Suprapubic skin (tissue), 3 donors: ENCODE measurements at regions not wholly inside any gene's neighbourhood (a gene's known extent, or its start where the extent isn't known, plus 50 kb on each side); places are given as distances from the start of the nearest gene placed in this dataset.

Source experiments
- POLR2A ChIP-seq, 2 donors: fragments of 450-650 bp; IDR thresholded peaks; one replicate each; pipeline ENCODE4 v1.6.1; 2017; ENCODE audit warnings: antibody characterized with exemption in 2 of 2, mild to moderate bottlenecking in 2 of 2, moderate library complexity in 2 of 2
- TF ChIP-seq, protein P1 (sequence below), 2 donors: fragments of 200-600 bp in 1 of 2; fragments of 450-650 bp in 1 of 2; sonication (generic) in 1 of 2; IDR thresholded peaks; one replicate each; pipeline ENCODE4 v1.5.1; 2016 to 2019; ENCODE audit warnings: antibody characterized with exemption in 2 of 2, mild to moderate bottlenecking in 1 of 2, moderate library complexity in 1 of 2

DNA sequence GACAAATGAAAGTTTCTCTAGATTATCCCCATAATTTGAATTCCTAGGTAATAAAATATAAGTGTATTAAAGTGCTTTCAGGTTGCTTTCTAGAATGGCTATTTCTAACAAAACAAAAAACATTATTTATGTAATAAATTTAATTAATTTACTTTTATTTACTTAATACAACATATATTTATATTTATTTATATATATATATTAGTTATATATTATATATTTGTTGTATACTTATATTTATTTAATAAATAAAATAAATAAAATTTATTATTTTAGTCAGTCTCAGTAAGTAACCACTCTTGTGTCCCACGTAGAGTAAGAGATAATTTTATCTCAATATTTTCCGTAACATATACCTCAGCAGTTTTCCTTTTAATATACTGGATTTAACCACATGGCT is 1031.6 kb upstream of the CNTN5 start:
- TF ChIP-seq, protein P1, sequence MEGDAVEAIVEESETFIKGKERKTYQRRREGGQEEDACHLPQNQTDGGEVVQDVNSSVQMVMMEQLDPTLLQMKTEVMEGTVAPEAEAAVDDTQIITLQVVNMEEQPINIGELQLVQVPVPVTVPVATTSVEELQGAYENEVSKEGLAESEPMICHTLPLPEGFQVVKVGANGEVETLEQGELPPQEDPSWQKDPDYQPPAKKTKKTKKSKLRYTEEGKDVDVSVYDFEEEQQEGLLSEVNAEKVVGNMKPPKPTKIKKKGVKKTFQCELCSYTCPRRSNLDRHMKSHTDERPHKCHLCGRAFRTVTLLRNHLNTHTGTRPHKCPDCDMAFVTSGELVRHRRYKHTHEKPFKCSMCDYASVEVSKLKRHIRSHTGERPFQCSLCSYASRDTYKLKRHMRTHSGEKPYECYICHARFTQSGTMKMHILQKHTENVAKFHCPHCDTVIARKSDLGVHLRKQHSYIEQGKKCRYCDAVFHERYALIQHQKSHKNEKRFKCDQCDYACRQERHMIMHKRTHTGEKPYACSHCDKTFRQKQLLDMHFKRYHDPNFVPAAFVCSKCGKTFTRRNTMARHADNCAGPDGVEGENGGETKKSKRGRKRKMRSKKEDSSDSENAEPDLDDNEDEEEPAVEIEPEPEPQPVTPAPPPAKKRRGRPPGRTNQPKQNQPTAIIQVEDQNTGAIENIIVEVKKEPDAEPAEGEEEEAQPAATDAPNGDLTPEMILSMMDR (IDR thresholded peaks at IDR 0.05) = no peak
- no peak for TF ChIP-seq POLR2A (IDR thresholded peaks at IDR 0.05)
